HG03457 (cell line): ENCODE measurements at regions not wholly inside any gene's neighbourhood (a gene's known extent, or its start where the extent isn't known, plus 50 kb on each side); places are given as distances from the start of the nearest gene placed in this dataset.

Source experiments
- ATAC-seq: cut with Tn5 transposase; IDR thresholded peaks from one replicate; pipeline ENCODE4 v1.9.1; 2021; ENCODE audit warnings: moderate number of reproducible peaks; ENCODE audit not compliant: unreplicated experiment

GRCh38 chr5:11963227-11963626, 59.0 kb upstream of the CTNND2 start:
- no peak for ATAC-seq

DNA sequence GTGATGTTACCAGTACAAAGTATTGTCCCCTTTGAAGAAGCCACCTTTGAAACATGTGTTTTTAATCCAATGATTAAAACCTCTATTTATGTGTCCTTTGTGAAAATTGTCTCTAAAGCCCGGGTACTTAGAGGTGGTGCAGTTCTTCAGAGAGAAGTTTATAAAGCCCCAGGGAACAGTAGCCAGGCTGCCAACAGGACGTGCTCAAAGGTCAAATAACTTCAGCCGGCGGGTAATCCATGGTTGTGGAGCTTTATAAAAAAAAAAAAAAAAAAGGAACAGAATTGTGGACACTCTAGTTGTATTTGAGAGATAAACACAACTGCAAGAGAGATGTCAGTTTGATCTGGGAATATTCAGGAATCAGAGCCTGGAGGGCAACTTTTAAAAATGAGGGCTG, 57.9 kb upstream of the CTNND2 start:
- no peak for ATAC-seq

- no peak for ATAC-seq
Measured at GRCh38 chr5:11958321-11958720, 54.1 kb upstream of the CTNND2 start.

- ATAC-seq, result no peak
Measured at GRCh38 chr5:11955331-11955730, 51.1 kb upstream of the CTNND2 start.
